ENCODE measurements at regions not wholly inside any gene's neighbourhood (a gene's known extent, or its start where the extent isn't known, plus 50 kb on each side); places are given as distances from the start of the nearest gene placed in this dataset.

GRCh38 chr1:163761898-163762297 lies 440.1 kb downstream of the NUF2 start:
- Histone ChIP-seq H3K36me3 (ENCODE audit: control insufficient read depth in 4 of 4, insufficient read depth in 4 of 4, low read length in 3 of 4) (no peaks in the 10 kb centered on the region), H3K4me3 (ENCODE audit: control insufficient read depth in 1 of 7, extremely low read depth in 1 of 7, insufficient read depth in 4 of 7, low read depth in 2 of 7, low read length in 6 of 7) (no peak overlapping the region), H3K27ac (ENCODE audit: insufficient read depth in 1 of 2, low read depth in 1 of 2, low read length in 2 of 2, poor library complexity in 1 of 2, severe bottlenecking in 2 of 2) (no peak overlapping the region), H3K27me3 (replicated peaks in 2 of 5; ENCODE audit: control insufficient read depth in 4 of 5, insufficient read depth in 5 of 5, low read length in 4 of 5) (no peaks in the 10 kb centered on the region), H3K9me3 (ENCODE audit: control extremely low read depth in 1 of 5, control insufficient read depth in 4 of 5, insufficient read depth in 2 of 5, low read depth in 1 of 5, low read length in 4 of 5) (peaks cover 0 to 8% (median 0%) of the 10 kb centered on the region in 5 experiments), H3K4me1 (ENCODE audit: control extremely low read depth in 1 of 4, control insufficient read depth in 4 of 4, insufficient read depth in 4 of 4, low read length in 3 of 4) (peaks cover 0 to 11% (median 6%) of the 10 kb centered on the region in 4 experiments)
- no peak for DNase-seq
- no CpG with 5 or more reads among the region's 3 CpGs for WGBS (ENCODE audit: insufficient coverage)
- ChIA-PET POLR2A (no interaction called here), CTCF (no interaction called here)

GRCh38 chr1:163766257-163766918 lies 444.6 kb downstream of the NUF2 start:
- WGBS (ENCODE audit: insufficient coverage) = 14% methylated on average over 7 of the region's 7 CpGs
- peak in 2 of 3 donors; percentile 7 to 17 for DNase-seq
- no peak overlapping the region for H3K27ac ChIP-seq (ENCODE audit: insufficient read depth in 1 of 2, low read depth in 1 of 2, low read length in 2 of 2, poor library complexity in 1 of 2, severe bottlenecking in 2 of 2)
- H3K36me3 ChIP-seq (ENCODE audit: control insufficient read depth in 4 of 4, insufficient read depth in 4 of 4, low read length in 3 of 4) = no peaks in the 10 kb centered on the region
- CTCF ChIA-PET = no interaction called here
- H3K9me3 ChIP-seq (ENCODE audit: control extremely low read depth in 1 of 5, control insufficient read depth in 4 of 5, insufficient read depth in 2 of 5, low read depth in 1 of 5, low read length in 4 of 5) = peaks cover 0 to 2% (median 0%) of the 10 kb centered on the region in 5 experiments
- POLR2A ChIA-PET = no interaction called here
- peaks cover 0 to 2% (median 0%) of the 10 kb centered on the region in 5 experiments for H3K27me3 ChIP-seq (replicated peaks in 2 of 5; ENCODE audit: control insufficient read depth in 4 of 5, insufficient read depth in 5 of 5, low read length in 4 of 5)
- H3K4me1 ChIP-seq (ENCODE audit: control extremely low read depth in 1 of 4, control insufficient read depth in 4 of 4, insufficient read depth in 4 of 4, low read length in 3 of 4) = peaks cover 0 to 12% (median 6%) of the 10 kb centered on the region in 4 experiments
- no peak overlapping the region for H3K4me3 ChIP-seq (ENCODE audit: control insufficient read depth in 1 of 7, extremely low read depth in 1 of 7, insufficient read depth in 4 of 7, low read depth in 2 of 7, low read length in 6 of 7)

- WGBS (ENCODE audit: insufficient coverage) = 93% methylated on average over 3 of the region's 5 CpGs
- Histone ChIP-seq H3K4me3 (ENCODE audit: control insufficient read depth in 1 of 7, extremely low read depth in 1 of 7, insufficient read depth in 4 of 7, low read depth in 2 of 7, low read length in 6 of 7) (no peak overlapping the region), H3K27me3 (replicated peaks in 2 of 5; ENCODE audit: control insufficient read depth in 4 of 5, insufficient read depth in 5 of 5, low read length in 4 of 5) (peaks cover 0 to 2% (median 0%) of the 10 kb centered on the region in 5 experiments), H3K9me3 (ENCODE audit: control extremely low read depth in 1 of 5, control insufficient read depth in 4 of 5, insufficient read depth in 2 of 5, low read depth in 1 of 5, low read length in 4 of 5) (peaks cover 0 to 2% (median 0%) of the 10 kb centered on the region in 5 experiments), H3K27ac (ENCODE audit: insufficient read depth in 1 of 2, low read depth in 1 of 2, low read length in 2 of 2, poor library complexity in 1 of 2, severe bottlenecking in 2 of 2) (no peak overlapping the region), H3K4me1 (ENCODE audit: control extremely low read depth in 1 of 4, control insufficient read depth in 4 of 4, insufficient read depth in 4 of 4, low read length in 3 of 4) (peaks cover 0 to 12% (median 6%) of the 10 kb centered on the region in 4 experiments), H3K36me3 (ENCODE audit: control insufficient read depth in 4 of 4, insufficient read depth in 4 of 4, low read length in 3 of 4) (no peaks in the 10 kb centered on the region)
- CTCF ChIA-PET = no interaction called here
- POLR2A ChIA-PET = interaction anchor here (0.6 kb wide), 1 partner anchor 1335 kb away, joined by 6 read pairs; no protein-coding TSS in a partner anchor
- no peak for DNase-seq
These were observed 446.8 kb downstream of the NUF2 start for GRCh38 chr1:163768576-163768975.

GRCh38 chr1:163770265-163770664 lies 448.5 kb downstream of the NUF2 start:
- POLR2A ChIA-PET = no interaction called here
- Histone ChIP-seq H3K4me1 (ENCODE audit: control extremely low read depth in 1 of 4, control insufficient read depth in 4 of 4, insufficient read depth in 4 of 4, low read length in 3 of 4) (peaks cover 0 to 12% (median 6%) of the 10 kb centered on the region in 4 experiments), H3K4me3 (ENCODE audit: control insufficient read depth in 1 of 7, extremely low read depth in 1 of 7, insufficient read depth in 4 of 7, low read depth in 2 of 7, low read length in 6 of 7) (no peak overlapping the region), H3K27me3 (replicated peaks in 2 of 5; ENCODE audit: control insufficient read depth in 4 of 5, insufficient read depth in 5 of 5, low read length in 4 of 5) (peaks cover 0 to 2% (median 0%) of the 10 kb centered on the region in 5 experiments), H3K27ac (ENCODE audit: insufficient read depth in 1 of 2, low read depth in 1 of 2, low read length in 2 of 2, poor library complexity in 1 of 2, severe bottlenecking in 2 of 2) (no peak overlapping the region), H3K36me3 (ENCODE audit: control insufficient read depth in 4 of 4, insufficient read depth in 4 of 4, low read length in 3 of 4) (no peaks in the 10 kb centered on the region), H3K9me3 (ENCODE audit: control extremely low read depth in 1 of 5, control insufficient read depth in 4 of 5, insufficient read depth in 2 of 5, low read depth in 1 of 5, low read length in 4 of 5) (peaks cover 0 to 2% (median 0%) of the 10 kb centered on the region in 5 experiments)
- 82% methylated on average over 3 of the region's 4 CpGs for WGBS (ENCODE audit: insufficient coverage)
- CTCF ChIA-PET = no interaction called here
- no peak for DNase-seq

GRCh38 chr1:163771637-163772036 lies 449.9 kb downstream of the NUF2 start:
- no peak for DNase-seq
- no peaks in the 10 kb centered on the region for H3K9me3 ChIP-seq (ENCODE audit: control extremely low read depth in 1 of 5, control insufficient read depth in 4 of 5, insufficient read depth in 2 of 5, low read depth in 1 of 5, low read length in 4 of 5)
- H3K27ac ChIP-seq (ENCODE audit: insufficient read depth in 1 of 2, low read depth in 1 of 2, low read length in 2 of 2, poor library complexity in 1 of 2, severe bottlenecking in 2 of 2) = no peak overlapping the region
- 100% methylated on average over 2 of the region's 2 CpGs for WGBS (ENCODE audit: insufficient coverage)
- ChIA-PET POLR2A (no interaction called here), CTCF (no interaction called here)
- H3K27me3 ChIP-seq (replicated peaks in 2 of 5; ENCODE audit: control insufficient read depth in 4 of 5, insufficient read depth in 5 of 5, low read length in 4 of 5) = peaks cover 0 to 2% (median 0%) of the 10 kb centered on the region in 5 experiments
- H3K4me1 ChIP-seq (ENCODE audit: control extremely low read depth in 1 of 4, control insufficient read depth in 4 of 4, insufficient read depth in 4 of 4, low read length in 3 of 4) = peaks cover 0 to 4% (median 1%) of the 10 kb centered on the region in 4 experiments
- H3K4me3 ChIP-seq (ENCODE audit: control insufficient read depth in 1 of 7, extremely low read depth in 1 of 7, insufficient read depth in 4 of 7, low read depth in 2 of 7, low read length in 6 of 7) = no peak overlapping the region
- H3K36me3 ChIP-seq (ENCODE audit: control insufficient read depth in 4 of 4, insufficient read depth in 4 of 4, low read length in 3 of 4) = no peaks in the 10 kb centered on the region

- ChIA-PET POLR2A (no interaction called here), CTCF (no interaction called here)
- WGBS (ENCODE audit: insufficient coverage) = 100% methylated on average over 1 of the region's 1 CpG
- H3K36me3 ChIP-seq (ENCODE audit: control insufficient read depth in 4 of 4, insufficient read depth in 4 of 4, low read length in 3 of 4) = no peaks in the 10 kb centered on the region
- peaks cover 0 to 2% (median 0%) of the 10 kb centered on the region in 5 experiments for H3K27me3 ChIP-seq (replicated peaks in 2 of 5; ENCODE audit: control insufficient read depth in 4 of 5, insufficient read depth in 5 of 5, low read length in 4 of 5)
- no peaks in the 10 kb centered on the region for H3K9me3 ChIP-seq (ENCODE audit: control extremely low read depth in 1 of 5, control insufficient read depth in 4 of 5, insufficient read depth in 2 of 5, low read depth in 1 of 5, low read length in 4 of 5)
- no peak overlapping the region for H3K4me3 ChIP-seq (ENCODE audit: control insufficient read depth in 1 of 7, extremely low read depth in 1 of 7, insufficient read depth in 4 of 7, low read depth in 2 of 7, low read length in 6 of 7)
- no peak for DNase-seq
- no peaks in the 10 kb centered on the region for H3K4me1 ChIP-seq (ENCODE audit: control extremely low read depth in 1 of 4, control insufficient read depth in 4 of 4, insufficient read depth in 4 of 4, low read length in 3 of 4)
- no peak overlapping the region for H3K27ac ChIP-seq (ENCODE audit: insufficient read depth in 1 of 2, low read depth in 1 of 2, low read length in 2 of 2, poor library complexity in 1 of 2, severe bottlenecking in 2 of 2)
These were observed 450.5 kb downstream of the NUF2 start for GRCh38 chr1:163772246-163772645.

- CTCF ChIA-PET = no interaction called here
- Histone ChIP-seq H3K9me3 (ENCODE audit: control extremely low read depth in 1 of 5, control insufficient read depth in 4 of 5, insufficient read depth in 2 of 5, low read depth in 1 of 5, low read length in 4 of 5) (peaks cover 0 to 5% (median 0%) of the 10 kb centered on the region in 5 experiments), H3K27me3 (replicated peaks in 2 of 5; ENCODE audit: control insufficient read depth in 4 of 5, insufficient read depth in 5 of 5, low read length in 4 of 5) (peaks cover 0 to 2% (median 0%) of the 10 kb centered on the region in 5 experiments), H3K4me3 (ENCODE audit: control insufficient read depth in 1 of 7, extremely low read depth in 1 of 7, insufficient read depth in 4 of 7, low read depth in 2 of 7, low read length in 6 of 7) (no peak overlapping the region), H3K27ac (ENCODE audit: insufficient read depth in 1 of 2, low read depth in 1 of 2, low read length in 2 of 2, poor library complexity in 1 of 2, severe bottlenecking in 2 of 2) (no peak overlapping the region), H3K4me1 (ENCODE audit: control extremely low read depth in 1 of 4, control insufficient read depth in 4 of 4, insufficient read depth in 4 of 4, low read length in 3 of 4) (no peaks in the 10 kb centered on the region), H3K36me3 (ENCODE audit: control insufficient read depth in 4 of 4, insufficient read depth in 4 of 4, low read length in 3 of 4) (no peaks in the 10 kb centered on the region)
- 80% methylated on average over 1 of the region's 2 CpGs for WGBS (ENCODE audit: insufficient coverage)
- POLR2A ChIA-PET = no interaction called here
- no peak for DNase-seq
These were observed 451.6 kb downstream of the NUF2 start for GRCh38 chr1:163773396-163773795.

All from common myeloid progenitor, CD34-positive (primary cell).